ENCODE measurements at regions not wholly inside any gene's neighbourhood (a gene's known extent, or its start where the extent isn't known, plus 50 kb on each side); places are given as distances from the start of the nearest gene placed in this dataset.

- TF ChIP-seq, protein P1, sequence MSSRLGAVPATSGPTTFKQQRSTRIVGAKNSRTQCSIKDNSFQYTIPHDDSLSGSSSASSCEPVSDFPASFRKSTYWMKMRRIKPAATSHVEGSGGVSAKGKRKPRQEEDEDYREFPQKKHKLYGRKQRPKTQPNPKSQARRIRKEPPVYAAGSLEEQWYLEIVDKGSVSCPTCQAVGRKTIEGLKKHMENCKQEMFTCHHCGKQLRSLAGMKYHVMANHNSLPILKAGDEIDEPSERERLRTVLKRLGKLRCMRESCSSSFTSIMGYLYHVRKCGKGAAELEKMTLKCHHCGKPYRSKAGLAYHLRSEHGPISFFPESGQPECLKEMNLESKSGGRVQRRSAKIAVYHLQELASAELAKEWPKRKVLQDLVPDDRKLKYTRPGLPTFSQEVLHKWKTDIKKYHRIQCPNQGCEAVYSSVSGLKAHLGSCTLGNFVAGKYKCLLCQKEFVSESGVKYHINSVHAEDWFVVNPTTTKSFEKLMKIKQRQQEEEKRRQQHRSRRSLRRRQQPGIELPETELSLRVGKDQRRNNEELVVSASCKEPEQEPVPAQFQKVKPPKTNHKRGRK (CRISPR knock-in tag; IDR thresholded peaks at IDR 0.05; ENCODE audit: borderline replicate concordance): no peak
- TF ChIP-seq GRHL2 (CRISPR knock-in tag; IDR thresholded peaks at IDR 0.05; ENCODE audit: insufficient replicate concordance, severe bottlenecking) (no peak), KAT7 (CRISPR knock-in tag; IDR thresholded peaks at IDR 0.05; ENCODE audit: borderline replicate concordance) (no peak), ZNF532 (CRISPR knock-in tag; IDR thresholded peaks at IDR 0.05; ENCODE audit: borderline replicate concordance) (no peak), TEAD4 (CRISPR knock-in tag; IDR thresholded peaks at IDR 0.05) (no peak), ATF1 (CRISPR knock-in tag; IDR thresholded peaks at IDR 0.05) (no peak), CBFB (CRISPR knock-in tag; IDR thresholded peaks at IDR 0.05; ENCODE audit: low read depth) (no peak), SMAD3 (CRISPR knock-in tag; IDR thresholded peaks at IDR 0.05; ENCODE audit: borderline replicate concordance) (no peak), NFATC4 (CRISPR knock-in tag; IDR thresholded peaks at IDR 0.05) (no peak), ZNF317 (CRISPR knock-in tag; IDR thresholded peaks at IDR 0.05; ENCODE audit: borderline replicate concordance, low read depth) (no peak), GABPB1 (CRISPR knock-in tag; IDR thresholded peaks at IDR 0.05) (no peak), FOXP1 (CRISPR knock-in tag; IDR thresholded peaks at IDR 0.05; ENCODE audit: borderline replicate concordance) (no peak), CREM (CRISPR knock-in tag; IDR thresholded peaks at IDR 0.05) (no peak), FOXP4 (CRISPR knock-in tag; IDR thresholded peaks at IDR 0.05) (no peak)
- TF ChIP-seq, protein P2, sequence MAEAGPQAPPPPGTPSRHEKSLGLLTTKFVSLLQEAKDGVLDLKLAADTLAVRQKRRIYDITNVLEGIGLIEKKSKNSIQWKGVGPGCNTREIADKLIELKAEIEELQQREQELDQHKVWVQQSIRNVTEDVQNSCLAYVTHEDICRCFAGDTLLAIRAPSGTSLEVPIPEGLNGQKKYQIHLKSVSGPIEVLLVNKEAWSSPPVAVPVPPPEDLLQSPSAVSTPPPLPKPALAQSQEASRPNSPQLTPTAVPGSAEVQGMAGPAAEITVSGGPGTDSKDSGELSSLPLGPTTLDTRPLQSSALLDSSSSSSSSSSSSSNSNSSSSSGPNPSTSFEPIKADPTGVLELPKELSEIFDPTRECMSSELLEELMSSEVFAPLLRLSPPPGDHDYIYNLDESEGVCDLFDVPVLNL (CRISPR knock-in tag; IDR thresholded peaks at IDR 0.05; ENCODE audit: borderline replicate concordance, low read depth): no peak
- H3K4me1 Mint-ChIP-seq: peaks cover 11% of the 10 kb centered on the region; the same call in 1 of the 2 replicates
- no peak overlapping the region for H3K4me3 Mint-ChIP-seq
- H3K27ac Mint-ChIP-seq: no peak overlapping the region
- no peak for DNase-seq (ENCODE audit: low spot score)
- ChIA-PET POLR2A (no interaction called here), CTCF (no interaction called here)
- H3K9me3 Mint-ChIP-seq: peaks cover 42% of the 10 kb centered on the region
- H3K27me3 Mint-ChIP-seq (ENCODE audit: low read depth): 0 out of 2 replicates have a peak, but pooled peaks cover 5% of the 10 kb centered on the region
- peaks cover 35% of the 10 kb centered on the region for H3K36me3 Mint-ChIP-seq
- no peak for ATAC-seq
Measured at GRCh38 chr12:60210756-60211155, 614.9 kb downstream of the SLC16A7 start.

GRCh38 chr12:60211244-60211643 lies 615.4 kb downstream of the SLC16A7 start:
- Mint-ChIP-seq H3K9me3 (peaks cover 42% of the 10 kb centered on the region), H3K4me3 (no peak overlapping the region), H3K4me1 (peaks cover 16% of the 10 kb centered on the region; the same call in 1 of the 2 replicates), H3K27ac (no peak overlapping the region), H3K36me3 (peaks cover 35% of the 10 kb centered on the region), H3K27me3 (ENCODE audit: low read depth) (0 out of 2 replicates have a peak, but pooled peaks cover 5% of the 10 kb centered on the region)
- no peak for TF ChIP-seq ETV6 (CRISPR knock-in tag; IDR thresholded peaks at IDR 0.05)
- ChIA-PET POLR2A (no interaction called here), CTCF (no interaction called here)
- DNase-seq (ENCODE audit: low spot score) (no peak), ATAC-seq (no peak)
